GM10248 (cell line): ENCODE measurements at regions not wholly inside any gene's neighbourhood (a gene's known extent, or its start where the extent isn't known, plus 50 kb on each side); places are given as distances from the start of the nearest gene placed in this dataset.

Experiments
- CTCF ChIA-PET: fragments of 300-600 bp; sonication (Branson Sonifier 250); formaldehyde crosslinking; extraction: SDS; loops from one replicate; lab custom pipeline; 2021; ENCODE audit warnings: antibody characterized with exemption; lab: Yijun Ruan, JAX
- POLR2A ChIA-PET: fragments of 350-650 bp; sonication (Branson Sonifier 250); formaldehyde crosslinking; extraction: SDS; loops from one replicate; lab custom pipeline; 2020; ENCODE audit warnings: antibody characterized with exemption; lab: Yijun Ruan, JAX
- DNase-seq: peaks from one replicate; pipeline ENCODE4 v3.0.0; 2012; ENCODE audit errors: extremely low spot score
- TF ChIP-seq, protein P1 (sequence below): IDR thresholded peaks from 2 replicates; pipeline ENCODE4 v1.5.1; 2012; ENCODE audit warnings: mild to moderate bottlenecking, low read depth; ENCODE audit errors: extremely low read depth, missing control alignments, control extremely low read depth

- DNase-seq: no peak
- CTCF ChIA-PET: interaction anchor here (0.9 to 1.3 kb wide), 2 partner anchors 12 to 24 kb away, joined by 3 read pairs; no protein-coding TSS in a partner anchor
- TF ChIP-seq, protein P1, sequence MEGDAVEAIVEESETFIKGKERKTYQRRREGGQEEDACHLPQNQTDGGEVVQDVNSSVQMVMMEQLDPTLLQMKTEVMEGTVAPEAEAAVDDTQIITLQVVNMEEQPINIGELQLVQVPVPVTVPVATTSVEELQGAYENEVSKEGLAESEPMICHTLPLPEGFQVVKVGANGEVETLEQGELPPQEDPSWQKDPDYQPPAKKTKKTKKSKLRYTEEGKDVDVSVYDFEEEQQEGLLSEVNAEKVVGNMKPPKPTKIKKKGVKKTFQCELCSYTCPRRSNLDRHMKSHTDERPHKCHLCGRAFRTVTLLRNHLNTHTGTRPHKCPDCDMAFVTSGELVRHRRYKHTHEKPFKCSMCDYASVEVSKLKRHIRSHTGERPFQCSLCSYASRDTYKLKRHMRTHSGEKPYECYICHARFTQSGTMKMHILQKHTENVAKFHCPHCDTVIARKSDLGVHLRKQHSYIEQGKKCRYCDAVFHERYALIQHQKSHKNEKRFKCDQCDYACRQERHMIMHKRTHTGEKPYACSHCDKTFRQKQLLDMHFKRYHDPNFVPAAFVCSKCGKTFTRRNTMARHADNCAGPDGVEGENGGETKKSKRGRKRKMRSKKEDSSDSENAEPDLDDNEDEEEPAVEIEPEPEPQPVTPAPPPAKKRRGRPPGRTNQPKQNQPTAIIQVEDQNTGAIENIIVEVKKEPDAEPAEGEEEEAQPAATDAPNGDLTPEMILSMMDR: no peak
- POLR2A ChIA-PET: no interaction called here
These were observed 531.1 kb downstream of the CETN3 start for GRCh38 chr5:89878140-89879132.

GRCh38 chr5:89871906-89872305 is 537.6 kb downstream of the CETN3 start:
- no peak for DNase-seq
- ChIA-PET CTCF (no interaction called here), POLR2A (interaction anchor here (0.6 kb wide), 1 partner anchor 21 kb away, joined by 6 read pairs; no protein-coding TSS in a partner anchor)
- TF ChIP-seq, protein P1: no peak

- POLR2A ChIA-PET: no interaction called here
- TF ChIP-seq, protein P1: no peak
- CTCF ChIA-PET: interaction anchor here (1.0 to 1.4 kb wide), 2 partner anchors 10 to 71 kb away, joined by 3 read pairs; no protein-coding TSS in a partner anchor
- DNase-seq: no peak
These were observed 540.2 kb downstream of the CETN3 start for GRCh38 chr5:89869346-89869745.

DNA sequence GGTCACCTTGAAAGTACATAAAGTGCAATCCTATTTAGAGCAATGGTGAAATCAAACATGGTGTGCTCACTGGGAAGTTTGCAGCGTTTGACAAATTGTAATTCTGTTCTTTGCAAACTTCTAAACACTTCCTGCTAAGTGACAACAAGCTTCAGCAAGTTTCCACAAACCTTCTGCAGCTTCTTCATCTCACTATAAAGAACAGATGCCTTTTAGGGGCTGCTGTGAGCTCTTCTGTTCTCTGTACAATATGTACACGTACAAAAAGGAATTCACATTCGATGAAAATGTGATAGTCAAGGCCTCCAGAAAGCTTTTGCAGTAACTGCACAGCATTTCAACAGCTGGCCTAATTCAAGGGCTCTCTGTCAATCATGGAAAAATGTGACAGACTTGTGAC is 543.1 kb downstream of the CETN3 start:
- CTCF ChIA-PET: interaction anchor here (0.9 kb wide), 1 partner anchor 22 kb away, joined by 3 read pairs; no protein-coding TSS in a partner anchor
- POLR2A ChIA-PET: no interaction called here
- DNase-seq: no peak
- TF ChIP-seq, protein P1: no peak

DNA sequence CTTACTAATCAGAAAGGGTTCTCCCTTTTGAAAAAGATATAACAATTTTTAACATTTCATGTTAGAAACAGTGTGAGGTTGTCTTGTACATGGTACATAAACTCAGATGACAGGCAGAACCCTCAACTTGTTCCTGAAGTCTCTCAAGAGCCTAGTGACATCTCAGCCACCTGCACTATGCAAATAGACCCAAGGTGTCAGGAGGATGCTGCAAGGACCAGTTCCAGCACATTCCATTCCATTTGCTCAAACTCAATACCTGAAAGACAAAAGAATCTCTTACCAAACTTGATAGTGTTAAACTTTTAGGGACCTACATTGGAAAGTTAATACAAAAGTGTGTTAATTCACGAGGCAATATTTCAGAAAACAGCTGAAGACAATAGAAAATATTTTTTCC is 544.6 kb downstream of the CETN3 start:
- DNase-seq: no peak

GRCh38 chr5:89857790-89858189 is 551.8 kb downstream of the CETN3 start:
- no peak for DNase-seq
- TF ChIP-seq, protein P1: no peak
- POLR2A ChIA-PET: no interaction called here
- CTCF ChIA-PET: interaction anchor here (1.6 kb wide), 1 partner anchor 10 kb away, joined by 5 read pairs; no protein-coding TSS in a partner anchor

More for the DNA sequence above, 544.6 kb downstream of the CETN3 start:
- TF ChIP-seq, protein P1: no peak
- ChIA-PET POLR2A (no interaction called here), CTCF (no interaction called here)
